BLaER1 (cell line): ENCODE measurements at regions not wholly inside any gene's neighbourhood (a gene's known extent, or its start where the extent isn't known, plus 50 kb on each side); places are given as distances from the start of the nearest gene placed in this dataset.

Experiments
- H3K27ac ChIP-seq: shearing (Covaris generic); formaldehyde crosslinking; 2 replicates; pipeline ENCODE4 v1.8.1; 2022
- H3K27me3 ChIP-seq: shearing (Covaris generic); formaldehyde crosslinking; 2 replicates; pipeline ENCODE4 v1.8.1; 2022
- H3K36me3 ChIP-seq: shearing (Covaris generic); formaldehyde crosslinking; 2 replicates; pipeline ENCODE4 v1.8.1; 2022
- H3K4me1 ChIP-seq: shearing (Covaris generic); formaldehyde crosslinking; 2 replicates; pipeline ENCODE4 v1.8.1; 2022
- H3K4me2 ChIP-seq: shearing (Covaris generic); formaldehyde crosslinking; 2 replicates; pipeline ENCODE4 v1.8.1; 2022
- H3K4me3 ChIP-seq: shearing (Covaris generic); formaldehyde crosslinking; 2 replicates; pipeline ENCODE4 v1.8.1; 2022
- H3K9ac ChIP-seq: shearing (Covaris generic); formaldehyde crosslinking; 2 replicates; pipeline ENCODE4 v1.8.1; 2022
- H3K9me3 ChIP-seq: shearing (Covaris generic); formaldehyde crosslinking; 2 replicates; pipeline ENCODE4 v1.8.1; 2022
- H4K20me1 ChIP-seq: shearing (Covaris generic); formaldehyde crosslinking; 2 replicates; pipeline ENCODE4 v1.8.1; 2022
- Cebpa-rat ChIP-seq: shearing (Covaris generic); IDR thresholded peaks from 2 replicates; pipeline ENCODE4 v1.8.1; 2022

- Histone ChIP-seq H4K20me1 (no peaks in the 10 kb centered on the region), H3K9me3 (0 out of 2 replicates have a peak, but pooled peaks cover 4% of the 10 kb centered on the region), H3K4me1 (peaks cover 24% of the 10 kb centered on the region), H3K9ac (peak overlapping the region; percentile 56; the same call in 1 of the 2 replicates), H3K4me2 (peak overlapping the region; percentile 69), H3K27me3 (peaks cover 81% of the 10 kb centered on the region), H3K36me3 (no peaks in the 10 kb centered on the region), H3K27ac (peak overlapping the region; percentile 67), H3K4me3 (0 out of 2 replicates have a peak overlapping the region, but pooled peaks have one; percentile 33)
- TF ChIP-seq Cebpa-rat = no peak
Observed at GRCh38 chrX:15988661-15989603, 134.3 kb upstream of the AP1S2 start.

- Histone ChIP-seq H3K4me3 (no peak overlapping the region), H3K9me3 (0 out of 2 replicates have a peak, but pooled peaks cover 4% of the 10 kb centered on the region), H3K27me3 (peaks cover 90% of the 10 kb centered on the region), H4K20me1 (no peaks in the 10 kb centered on the region), H3K4me2 (no peak overlapping the region), H3K9ac (no peak overlapping the region), H3K4me1 (peaks cover 24% of the 10 kb centered on the region), H3K36me3 (no peaks in the 10 kb centered on the region), H3K27ac (no peak overlapping the region)
- no peak for TF ChIP-seq Cebpa-rat
Observed at GRCh38 chrX:15985937-15986336, 131.3 kb upstream of the AP1S2 start.

GRCh38 chrX:15983034-15983433 lies 128.4 kb upstream of the AP1S2 start:
- 0 out of 2 replicates have a peak, but pooled peaks cover 9% of the 10 kb centered on the region for H4K20me1 ChIP-seq
- H3K4me1 ChIP-seq = no peaks in the 10 kb centered on the region
- H3K27me3 ChIP-seq = peaks cover 92% of the 10 kb centered on the region
- H3K9me3 ChIP-seq = 0 out of 2 replicates have a peak, but pooled peaks cover 4% of the 10 kb centered on the region
- TF ChIP-seq Cebpa-rat = no peak
- H3K27ac ChIP-seq = no peak overlapping the region
- H3K4me3 ChIP-seq = no peak overlapping the region
- H3K4me2 ChIP-seq = no peak overlapping the region
- H3K9ac ChIP-seq = no peak overlapping the region
- no peaks in the 10 kb centered on the region for H3K36me3 ChIP-seq

GRCh38 chrX:15977644-15978043 lies 123.0 kb upstream of the AP1S2 start:
- Histone ChIP-seq H4K20me1 (0 out of 2 replicates have a peak, but pooled peaks cover 9% of the 10 kb centered on the region), H3K27ac (no peak overlapping the region), H3K9ac (no peak overlapping the region), H3K4me3 (no peak overlapping the region), H3K4me1 (no peaks in the 10 kb centered on the region), H3K4me2 (no peak overlapping the region), H3K36me3 (no peaks in the 10 kb centered on the region), H3K27me3 (peaks cover 93% of the 10 kb centered on the region), H3K9me3 (no peaks in the 10 kb centered on the region)
- no peak for TF ChIP-seq Cebpa-rat

DNA sequence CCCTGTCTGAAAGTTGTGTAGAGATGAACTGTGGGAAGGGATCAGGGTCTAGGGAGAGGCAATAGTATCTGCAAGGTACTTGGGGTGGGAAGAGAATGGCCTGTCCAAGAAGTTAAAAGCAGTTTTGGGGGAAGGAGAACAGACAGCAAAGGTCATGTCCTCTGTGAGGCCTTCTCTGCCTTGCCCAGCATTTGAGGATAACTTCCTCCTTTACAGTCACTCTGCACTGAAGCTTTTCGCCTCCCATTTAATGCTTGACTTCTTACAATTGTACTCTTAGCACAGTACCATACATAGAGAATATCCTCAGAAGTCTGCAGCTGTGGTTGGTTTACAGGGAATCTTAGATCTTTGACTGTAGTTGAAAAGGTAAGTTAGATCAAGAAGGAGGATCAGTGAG lies 121.8 kb upstream of the AP1S2 start:
- Histone ChIP-seq H3K27ac (no peak overlapping the region), H3K36me3 (no peaks in the 10 kb centered on the region), H4K20me1 (peaks cover 9% of the 10 kb centered on the region; the same call in 1 of the 2 replicates), H3K27me3 (peaks cover 93% of the 10 kb centered on the region), H3K9ac (no peak overlapping the region), H3K9me3 (no peaks in the 10 kb centered on the region), H3K4me3 (no peak overlapping the region), H3K4me1 (no peaks in the 10 kb centered on the region), H3K4me2 (no peak overlapping the region)
- TF ChIP-seq Cebpa-rat = no peak

DNA sequence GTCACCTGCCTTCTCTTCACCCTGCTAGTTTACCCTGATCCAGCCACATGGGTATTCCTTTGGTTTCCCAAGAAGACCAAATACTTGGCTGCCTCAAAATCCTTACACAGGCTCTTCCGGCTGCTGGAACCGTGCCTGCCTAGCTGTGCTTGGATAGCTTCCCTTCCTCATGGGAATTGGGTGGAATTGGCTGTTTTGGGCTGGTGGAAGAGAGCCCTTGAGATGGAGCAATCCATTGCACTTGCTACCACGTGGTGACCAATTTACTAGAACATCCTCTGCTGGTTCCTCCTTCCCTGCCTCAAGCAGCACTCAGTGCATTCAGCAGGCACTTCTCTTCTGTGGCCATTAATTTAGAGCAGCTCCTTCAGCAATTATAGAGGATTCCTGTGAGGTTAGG lies 119.3 kb upstream of the AP1S2 start:
- Histone ChIP-seq H3K36me3 (no peaks in the 10 kb centered on the region), H3K4me3 (no peak overlapping the region), H3K27me3 (peaks cover 79% of the 10 kb centered on the region), H4K20me1 (no peaks in the 10 kb centered on the region; the same call in 1 of the 2 replicates), H3K4me1 (no peaks in the 10 kb centered on the region), H3K9ac (no peak overlapping the region), H3K27ac (no peak overlapping the region), H3K9me3 (no peaks in the 10 kb centered on the region), H3K4me2 (no peak overlapping the region)
- TF ChIP-seq Cebpa-rat = no peak

- H3K4me3 ChIP-seq = no peak overlapping the region
- H3K27ac ChIP-seq = no peak overlapping the region
- H3K36me3 ChIP-seq = no peaks in the 10 kb centered on the region
- peaks cover 72% of the 10 kb centered on the region for H3K27me3 ChIP-seq
- H3K9me3 ChIP-seq = no peaks in the 10 kb centered on the region
- H3K9ac ChIP-seq = no peak overlapping the region
- no peaks in the 10 kb centered on the region for H3K4me1 ChIP-seq
- H3K4me2 ChIP-seq = no peak overlapping the region
- no peak for TF ChIP-seq Cebpa-rat
- H4K20me1 ChIP-seq = no peaks in the 10 kb centered on the region; the same call in 1 of the 2 replicates
Observed at GRCh38 chrX:15973299-15973698, 118.7 kb upstream of the AP1S2 start.

GRCh38 chrX:15971696-15972095 lies 117.1 kb upstream of the AP1S2 start:
- no peak for TF ChIP-seq Cebpa-rat
- Histone ChIP-seq H3K9ac (no peak overlapping the region), H3K27me3 (peaks cover 70% of the 10 kb centered on the region), H3K36me3 (no peaks in the 10 kb centered on the region), H4K20me1 (no peaks in the 10 kb centered on the region; the same call in 1 of the 2 replicates), H3K4me2 (no peak overlapping the region), H3K4me3 (no peak overlapping the region), H3K27ac (no peak overlapping the region), H3K4me1 (no peaks in the 10 kb centered on the region), H3K9me3 (no peaks in the 10 kb centered on the region)

DNA sequence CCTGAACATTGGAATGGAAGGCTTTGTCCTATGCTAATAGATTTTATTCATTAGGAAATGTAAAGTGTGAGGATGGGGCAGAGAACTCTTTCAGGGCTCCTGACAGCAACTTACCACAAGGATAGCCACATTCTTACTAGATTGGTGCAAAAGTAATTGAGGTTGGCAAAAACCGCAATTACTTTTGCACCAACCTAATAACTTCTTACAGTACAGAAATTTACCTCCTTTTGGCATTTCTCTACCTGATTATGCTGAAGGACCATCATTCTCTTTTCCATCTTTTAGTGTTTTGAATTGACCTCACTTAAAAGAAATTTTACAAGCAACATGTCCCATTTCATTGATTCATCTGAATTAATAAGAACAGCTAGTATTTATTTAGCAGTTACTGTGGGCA lies 109.2 kb upstream of the AP1S2 start:
- no peaks in the 10 kb centered on the region for H3K9me3 ChIP-seq
- no peak overlapping the region for H3K27ac ChIP-seq
- no peak overlapping the region for H3K4me3 ChIP-seq
- H3K27me3 ChIP-seq = peaks cover 86% of the 10 kb centered on the region
- no peaks in the 10 kb centered on the region for H4K20me1 ChIP-seq
- H3K4me2 ChIP-seq = no peak overlapping the region
- H3K36me3 ChIP-seq = no peaks in the 10 kb centered on the region
- H3K9ac ChIP-seq = no peak overlapping the region
- no peaks in the 10 kb centered on the region for H3K4me1 ChIP-seq
- no peak for TF ChIP-seq Cebpa-rat

DNA sequence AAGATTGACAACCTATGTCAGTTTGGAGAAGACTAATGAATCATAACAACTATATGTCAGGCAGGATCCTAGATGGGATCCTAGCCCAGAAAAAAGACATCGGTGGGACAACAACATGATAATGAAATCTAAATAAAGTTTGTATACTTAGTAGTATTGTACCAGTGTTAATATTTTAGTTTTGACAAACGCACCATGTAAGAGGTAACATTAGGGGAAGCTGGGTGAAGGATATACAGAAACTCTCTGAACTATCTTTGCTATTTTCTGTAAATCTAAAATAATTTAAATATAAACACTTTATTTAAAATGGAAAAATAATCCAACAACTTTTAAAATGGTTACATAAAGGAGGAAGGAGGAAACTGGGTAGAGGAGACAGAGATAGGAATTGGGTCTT lies 105.6 kb upstream of the AP1S2 start:
- Histone ChIP-seq H3K4me2 (no peak overlapping the region), H3K27ac (no peak overlapping the region), H3K36me3 (no peaks in the 10 kb centered on the region), H3K27me3 (peaks cover 81% of the 10 kb centered on the region), H3K9me3 (no peaks in the 10 kb centered on the region), H3K9ac (no peak overlapping the region), H3K4me3 (no peak overlapping the region), H3K4me1 (no peaks in the 10 kb centered on the region), H4K20me1 (no peaks in the 10 kb centered on the region)
- TF ChIP-seq Cebpa-rat = no peak
